GM12878 (cell line): ENCODE measurements at regions not wholly inside any gene's neighbourhood (a gene's known extent, or its start where the extent isn't known, plus 50 kb on each side); places are given as distances from the start of the nearest gene placed in this dataset.

Source experiments
- ATAC-seq: fragments of 200-7000 bp; cut with Tn5 transposase; 3 replicates; pipeline ENCODE4 v1.9.1; 2020; ENCODE audit warnings: mild to moderate bottlenecking, moderate library complexity
- BruUV-seq: library from RNA; stranded (reverse); fragments of 400-500 nt; replicated peaks from 2 replicates; lab custom pipeline; 2021; lab: Mats Ljungman, UMichigan
- CTCF ChIA-PET: fragments of 300-600 bp; sonication (Branson Sonifier 250); formaldehyde crosslinking; extraction: SDS; loops from one replicate; lab custom pipeline; 2021; ENCODE audit warnings: inconsistent platforms; lab: Yijun Ruan, JAX
- POLR2A ChIA-PET: fragments of 350-600 bp; formaldehyde crosslinking; extraction: SDS; loops from one replicate; lab custom pipeline; 2021; ENCODE audit warnings: inconsistent platforms; lab: Charles Lee
- RAD21 ChIA-PET: fragments of 300-600 bp; sonication (Branson Sonifier 250); formaldehyde crosslinking; loops from one replicate; lab custom pipeline; 2023; ENCODE audit warnings: antibody characterized with exemption; ENCODE audit not compliant: unreplicated experiment; lab: Charles Lee
- SMC1A ChIA-PET: fragments of 300-600 bp; sonication (Branson Sonifier 250); formaldehyde crosslinking; loops from one replicate; lab custom pipeline; 2023; ENCODE audit not compliant: unreplicated experiment, uncharacterized antibody; lab: Charles Lee
- DNase-seq: peaks from one replicate; pipeline ENCODE4 v3.0.0-alpha.2; 2011; ENCODE audit warnings: low read depth, low spot score
- FAIRE-seq: peaks from 3 replicates; lab custom pipeline; 2011; peaks lifted over from hg19 to GRCh38; lab: Jason Lieb, UNC
- H2AFZ ChIP-seq: 2 replicates; pipeline ENCODE4 v1.6.0; 2011; ENCODE audit warnings: low read depth, low read length, control low read depth; ENCODE audit not compliant: control insufficient read depth
- H3K27ac ChIP-seq: 2 replicates; pipeline ENCODE4 v1.5.1; 2011; ENCODE audit warnings: control low read depth; ENCODE audit not compliant: control insufficient read depth, insufficient read depth
- H3K27me3 ChIP-seq, 2 experiments: replicated peaks in 1 of 2; 2 replicates each; pipeline versions ENCODE4 v1.6.0 to v1.6.1; 2011; ENCODE audit warnings: low read length in 1 of 2; ENCODE audit not compliant: control insufficient read depth in 2 of 2, insufficient read depth in 2 of 2
- H3K36me3 ChIP-seq, 2 experiments: 2 replicates each; pipeline ENCODE4 v1.5.1; 2011; ENCODE audit warnings: low read length in 1 of 2; ENCODE audit not compliant: control insufficient read depth in 2 of 2, insufficient read depth in 2 of 2
- H3K4me1 ChIP-seq: 2 replicates; pipeline ENCODE4 v1.6.1; 2011; ENCODE audit warnings: mild to moderate bottlenecking, low read length, moderate library complexity, mixed read lengths; ENCODE audit not compliant: control insufficient read depth, insufficient read depth
- H3K4me2 ChIP-seq: 2 replicates; pipeline ENCODE4 v1.6.0; 2011; ENCODE audit warnings: control low read depth; ENCODE audit not compliant: control insufficient read depth, insufficient read depth
- H3K4me3 ChIP-seq: fragments of 200-600 bp; sonication (generic); 2 replicates; pipeline ENCODE4 v1.5.1; 2016
- H3K79me2 ChIP-seq: 2 replicates; pipeline ENCODE4 v1.6.0; 2011; ENCODE audit warnings: low read length; ENCODE audit not compliant: control insufficient read depth, insufficient read depth
- H3K9ac ChIP-seq: 2 replicates; pipeline ENCODE4 v1.8.0; 2011; ENCODE audit warnings: low read length, control low read depth, mixed read lengths; ENCODE audit not compliant: control insufficient read depth, insufficient read depth
- H3K9me3 ChIP-seq: replicated peaks from 3 replicates; pipeline ENCODE4 v1.5.1; 2011; ENCODE audit warnings: mild to moderate bottlenecking, low read length; ENCODE audit not compliant: control insufficient read depth, insufficient read depth
- H4K20me1 ChIP-seq: 2 replicates; pipeline ENCODE4 v1.6.0; 2011; ENCODE audit not compliant: control insufficient read depth, insufficient read depth
- SUPT20H ChIP-seq: IDR thresholded peaks from 2 replicates; pipeline ENCODE4 v1.6.1; 2011; ENCODE audit warnings: low read depth, mild to moderate bottlenecking, low read length, moderate library complexity, borderline replicate concordance; ENCODE audit not compliant: control insufficient read depth
- SUZ12 ChIP-seq: fragments of 200-600 bp; sonication (generic); IDR thresholded peaks from one replicate; pipeline ENCODE4 v1.6.1; 2018; ENCODE audit warnings: antibody characterized with exemption, mild to moderate bottlenecking; ENCODE audit not compliant: unreplicated experiment
- TAF1 ChIP-seq: IDR thresholded peaks from 2 replicates; pipeline ENCODE4 v1.6.1; 2011; ENCODE audit warnings: mild to moderate bottlenecking, low read depth, low read length, borderline replicate concordance
- TBL1XR1 ChIP-seq: IDR thresholded peaks from 2 replicates; pipeline ENCODE4 v1.6.1; 2012; ENCODE audit warnings: low read depth, low read length, improper control_type of control experiment
- ZNF592 ChIP-seq: fragments of 450-650 bp; IDR thresholded peaks from 2 replicates; pipeline ENCODE4 v1.6.1; 2017; ENCODE audit warnings: mild to moderate bottlenecking, moderate library complexity
- WGBS: methylation state at CpG from one replicate; pipeline ENCODE4 v1.1.6; 2016; ENCODE audit warnings: low lambda C conversion rate; ENCODE audit not compliant: insufficient replicate concordance, insufficient coverage; ENCODE audit errors: missing lambda C conversion rate; 5-methylcytosine and 5-hydroxymethylcytosine counted together
- in situ Hi-C: fragments of 300-500 bp; cut with MboI; formaldehyde crosslinking; loops from 9 replicates; pipeline ENCODE4 v1.14.3; 2018; ENCODE audit warnings: mixed read lengths
- intact Hi-C: fragments of 100-400 bp; cut with micrococcal nuclease; formaldehyde crosslinking; loops from one replicate; pipeline ENCODE4 v1.14.2; 2022; ENCODE audit not compliant: unreplicated experiment

GRCh38 chr3:17806876-17807275, 64.4 kb upstream of the TBC1D5 start (continued):
- TF ChIP-seq ZNF592 = no peak

- no peak for TF ChIP-seq SUPT20H
- no peak for TF ChIP-seq TAF1
- TF ChIP-seq TBL1XR1 = no peak
- no peak for TF ChIP-seq SUZ12
- H3K27me3 ChIP-seq = no peaks in the 10 kb centered on the region
- ChIA-PET RAD21 (interaction anchor here (0.7 to 1.6 kb wide), 2 partner anchors 17 to 35 kb away, joined by 3 to 5 read pairs; no protein-coding TSS in a partner anchor), SMC1A (interaction anchor here (1.3 to 1.6 kb wide), 2 partner anchors 35 to 262 kb away, joined by 4 to 5 read pairs; no protein-coding TSS in a partner anchor), CTCF (interaction anchor here (0.7 to 1.0 kb wide), 3 partner anchors 8 to 391 kb away, joined by 3 to 4 read pairs (median 3); no protein-coding TSS in a partner anchor), POLR2A (no interaction called here)
- WGBS = 54% methylated on average over 4 of the region's 5 CpGs
- no TSS peak for BruUV-seq
- no peaks in the 10 kb centered on the region for H3K4me1 ChIP-seq
- 0 out of 3 replicates have a peak, but pooled peaks have one; percentile 21 for ATAC-seq
- no peak overlapping the region for H3K4me3 ChIP-seq
- no peaks in the 10 kb centered on the region for H3K36me3 ChIP-seq
- no peak overlapping the region for H2AFZ ChIP-seq
- FAIRE-seq = no peak
- no peak overlapping the region for H3K9ac ChIP-seq
- in situ Hi-C loops (no loop called here), intact Hi-C loops (no loop called here)
- no peaks in the 10 kb centered on the region; the same call in 2 of the 3 replicates for H3K9me3 ChIP-seq
- no peak overlapping the region for H3K27ac ChIP-seq
- no peaks in the 10 kb centered on the region for H4K20me1 ChIP-seq
- no peaks in the 10 kb centered on the region for H3K79me2 ChIP-seq
- H3K4me2 ChIP-seq = no peak overlapping the region
- no peak for DNase-seq
These were observed 63.8 kb upstream of the TBC1D5 start for GRCh38 chr3:17806201-17806600.
